Gastrocnemius medialis (tissue), 4 donors: ENCODE measurements at regions not wholly inside any gene's neighbourhood (a gene's known extent, or its start where the extent isn't known, plus 50 kb on each side); places are given as distances from the start of the nearest gene placed in this dataset.

Source experiments
- ATAC-seq, 2 donors: fragments of 150-250 bp; one replicate each; pipeline ENCODE4 v1.9.1; 2016
- DNase-seq, 2 donors: peaks; one replicate each; pipeline ENCODE4 v3.0.0-alpha.2; 2019
- H3K27ac ChIP-seq, 4 donors: fragments of 200-600 bp; sonication (generic); 1 replicate in 1 of 4; 2 replicates in 3 of 4; pipeline ENCODE4 v1.5.1; 2016 to 2018; ENCODE audit warnings: mild to moderate bottlenecking in 2 of 4, moderate library complexity in 1 of 4
- H3K27me3 ChIP-seq, 3 donors: fragments of 200-600 bp; sonication (generic) in 2 of 3; 1 replicate in 1 of 3; 2 replicates in 2 of 3; pipeline versions ENCODE4 v1.5.1 to v1.6.0; 2016 to 2019; ENCODE audit warnings: mild to moderate bottlenecking in 1 of 3, moderate library complexity in 1 of 3
- H3K36me3 ChIP-seq, 2 donors: fragments of 200-600 bp; sonication (generic) in 1 of 2; one replicate each; pipeline ENCODE4 v1.5.1; 2017 to 2018
- H3K4me1 ChIP-seq, 2 donors: fragments of 200-600 bp; sonication (generic) in 1 of 2; one replicate each; pipeline ENCODE4 v1.5.1; 2016 to 2017; ENCODE audit warnings: mild to moderate bottlenecking in 2 of 2
- H3K4me3 ChIP-seq, 4 donors: fragments of 200-600 bp; sonication (generic) in 3 of 4; 1 replicate in 1 of 4; 2 replicates in 3 of 4; pipeline ENCODE4 v1.5.1; 2016 to 2019; ENCODE audit warnings: mild to moderate bottlenecking in 2 of 4
- H3K9me3 ChIP-seq, 3 donors: fragments of 200-600 bp; sonication (generic) in 2 of 3; 1 replicate in 1 of 3; 2 replicates in 2 of 3; pipeline ENCODE4 v1.5.1; 2016 to 2019
- POLR2A ChIP-seq, 2 donors: fragments of 450-650 bp; IDR thresholded peaks; one replicate each; pipeline ENCODE4 v1.6.1; 2017; ENCODE audit warnings: antibody characterized with exemption in 2 of 2, mild to moderate bottlenecking in 2 of 2, moderate library complexity in 2 of 2
- in situ Hi-C, 4 donors: fragments of 200-750 bp; cut with MboI; loops; one replicate each; pipeline versions ENCODE4 v1.15.0 to v1.8.0; 2017; ENCODE audit warnings: low sequenced_read_pairs in 4 of 4
- intact Hi-C: fragments of 100-400 bp; cut with DNase I; formaldehyde crosslinking; loops from one replicate; pipeline ENCODE4 v1.15.1; 2023; ENCODE audit warnings: low total_unique reads
- TF ChIP-seq, protein P1 (sequence below), 5 experiments: fragments of 450-650 bp in 3 of 5; fragments of 200-600 bp in 2 of 5; sonication (generic) in 2 of 5; IDR thresholded peaks in 4 of 5; conservative IDR thresholded peaks in 1 of 5; 1 replicate in 4 of 5; 2 replicates in 1 of 5; pipeline ENCODE4 v1.5.1; 2016 to 2019; ENCODE audit warnings: antibody characterized with exemption in 5 of 5, mild to moderate bottlenecking in 3 of 5, moderate library complexity in 3 of 5

DNA sequence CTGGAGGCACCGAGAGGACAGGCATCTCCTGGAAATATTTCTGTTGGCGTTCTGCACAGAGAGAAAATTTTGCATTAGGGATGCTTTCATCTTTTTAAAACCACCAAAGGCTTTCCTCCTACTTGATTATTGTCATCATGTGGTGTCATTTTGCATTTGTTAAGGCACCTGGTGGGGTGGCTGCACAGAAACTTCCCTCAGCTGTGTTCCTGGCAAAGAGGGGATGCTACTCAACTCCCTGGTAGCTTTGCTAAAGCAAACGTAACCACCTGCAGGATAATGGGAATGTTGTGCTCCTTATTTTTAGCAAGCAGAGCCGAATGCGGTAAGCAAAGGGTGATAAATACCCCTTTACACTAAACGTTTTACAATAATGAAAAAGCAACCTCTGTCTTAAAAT is 229.8 kb downstream of the STIM2 start:
- Histone ChIP-seq H3K36me3 (no peaks in the 10 kb centered on the region), H3K27ac (no peak overlapping the region), H3K9me3 (no peaks in the 10 kb centered on the region), H3K4me1 (no peaks in the 10 kb centered on the region), H3K4me3 (no peak overlapping the region), H3K27me3 (peaks cover 6 to 17% (median 8%) of the 10 kb centered on the region in 3 donors)
- DNase-seq, result no peak
- ATAC-seq, result no peak
- intact Hi-C loops, result no loop called here
- in situ Hi-C loops, result no loop called here
- TF ChIP-seq, protein P1, sequence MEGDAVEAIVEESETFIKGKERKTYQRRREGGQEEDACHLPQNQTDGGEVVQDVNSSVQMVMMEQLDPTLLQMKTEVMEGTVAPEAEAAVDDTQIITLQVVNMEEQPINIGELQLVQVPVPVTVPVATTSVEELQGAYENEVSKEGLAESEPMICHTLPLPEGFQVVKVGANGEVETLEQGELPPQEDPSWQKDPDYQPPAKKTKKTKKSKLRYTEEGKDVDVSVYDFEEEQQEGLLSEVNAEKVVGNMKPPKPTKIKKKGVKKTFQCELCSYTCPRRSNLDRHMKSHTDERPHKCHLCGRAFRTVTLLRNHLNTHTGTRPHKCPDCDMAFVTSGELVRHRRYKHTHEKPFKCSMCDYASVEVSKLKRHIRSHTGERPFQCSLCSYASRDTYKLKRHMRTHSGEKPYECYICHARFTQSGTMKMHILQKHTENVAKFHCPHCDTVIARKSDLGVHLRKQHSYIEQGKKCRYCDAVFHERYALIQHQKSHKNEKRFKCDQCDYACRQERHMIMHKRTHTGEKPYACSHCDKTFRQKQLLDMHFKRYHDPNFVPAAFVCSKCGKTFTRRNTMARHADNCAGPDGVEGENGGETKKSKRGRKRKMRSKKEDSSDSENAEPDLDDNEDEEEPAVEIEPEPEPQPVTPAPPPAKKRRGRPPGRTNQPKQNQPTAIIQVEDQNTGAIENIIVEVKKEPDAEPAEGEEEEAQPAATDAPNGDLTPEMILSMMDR (IDR thresholded peaks at IDR 0.05 in 4 of 5, conservative IDR thresholded peaks at IDR 0.05 in 1 of 5), result no peak
- no peak for TF ChIP-seq POLR2A (IDR thresholded peaks at IDR 0.05)

DNA sequence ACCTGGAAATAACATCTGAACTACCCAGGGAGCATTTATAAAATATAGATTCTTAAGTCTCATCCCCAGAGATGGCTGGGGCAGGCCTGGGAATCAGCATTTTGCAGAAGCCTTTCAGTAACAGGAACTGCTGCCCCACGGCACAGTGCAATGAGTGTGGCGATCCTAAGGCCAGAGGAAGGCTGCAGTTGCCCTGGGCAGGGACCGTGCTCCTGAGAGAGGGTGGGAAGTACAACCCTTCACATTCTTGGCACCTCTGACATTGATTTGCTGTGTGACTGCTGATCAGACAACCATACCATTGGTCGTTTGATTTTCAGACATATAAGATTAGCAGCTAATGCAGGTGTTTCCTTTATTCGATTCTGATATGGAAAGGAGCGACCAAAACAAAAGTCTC is 233.6 kb downstream of the STIM2 start:
- no peak for DNase-seq
- in situ Hi-C loops, result no loop called here
- H3K4me1 ChIP-seq, result no peaks in the 10 kb centered on the region
- H3K4me3 ChIP-seq, result no peak overlapping the region
- no peak overlapping the region for H3K27ac ChIP-seq
- no peaks in the 10 kb centered on the region for H3K27me3 ChIP-seq
- ATAC-seq, result no peak
- TF ChIP-seq, protein P1 (IDR thresholded peaks at IDR 0.05 in 4 of 5, conservative IDR thresholded peaks at IDR 0.05 in 1 of 5), result no peak
- no peak for TF ChIP-seq POLR2A (IDR thresholded peaks at IDR 0.05)
- intact Hi-C loops, result no loop called here
- no peaks in the 10 kb centered on the region for H3K9me3 ChIP-seq
- H3K36me3 ChIP-seq, result no peaks in the 10 kb centered on the region

DNA sequence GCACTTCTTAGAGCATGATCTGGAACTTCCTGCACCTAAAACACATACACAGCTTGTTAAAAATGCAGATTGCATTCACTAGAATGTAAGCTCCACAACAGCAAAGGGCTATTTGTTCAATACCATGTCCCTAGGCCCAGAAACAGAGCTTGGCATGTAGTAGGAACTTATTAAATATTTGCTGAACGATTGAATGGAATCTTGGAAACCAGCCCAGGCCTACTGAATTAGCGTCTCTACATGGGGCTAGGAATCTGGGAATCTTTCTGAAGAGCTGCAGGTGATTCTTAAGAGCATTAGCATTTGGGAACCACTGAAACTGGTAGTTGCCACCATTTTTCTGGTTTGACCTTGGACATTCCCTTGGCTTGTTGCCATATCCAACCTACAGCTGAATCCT is 234.1 kb downstream of the STIM2 start:
- Histone ChIP-seq H3K9me3 (no peaks in the 10 kb centered on the region), H3K27me3 (no peaks in the 10 kb centered on the region), H3K36me3 (no peaks in the 10 kb centered on the region), H3K27ac (no peak overlapping the region), H3K4me3 (no peak overlapping the region), H3K4me1 (no peaks in the 10 kb centered on the region)
- DNase-seq (no peak), ATAC-seq (no peak)
- in situ Hi-C loops, result no loop called here
- intact Hi-C loops, result no loop called here
- TF ChIP-seq, protein P1 (IDR thresholded peaks at IDR 0.05 in 4 of 5, conservative IDR thresholded peaks at IDR 0.05 in 1 of 5), result no peak
- no peak for TF ChIP-seq POLR2A (IDR thresholded peaks at IDR 0.05)

DNA sequence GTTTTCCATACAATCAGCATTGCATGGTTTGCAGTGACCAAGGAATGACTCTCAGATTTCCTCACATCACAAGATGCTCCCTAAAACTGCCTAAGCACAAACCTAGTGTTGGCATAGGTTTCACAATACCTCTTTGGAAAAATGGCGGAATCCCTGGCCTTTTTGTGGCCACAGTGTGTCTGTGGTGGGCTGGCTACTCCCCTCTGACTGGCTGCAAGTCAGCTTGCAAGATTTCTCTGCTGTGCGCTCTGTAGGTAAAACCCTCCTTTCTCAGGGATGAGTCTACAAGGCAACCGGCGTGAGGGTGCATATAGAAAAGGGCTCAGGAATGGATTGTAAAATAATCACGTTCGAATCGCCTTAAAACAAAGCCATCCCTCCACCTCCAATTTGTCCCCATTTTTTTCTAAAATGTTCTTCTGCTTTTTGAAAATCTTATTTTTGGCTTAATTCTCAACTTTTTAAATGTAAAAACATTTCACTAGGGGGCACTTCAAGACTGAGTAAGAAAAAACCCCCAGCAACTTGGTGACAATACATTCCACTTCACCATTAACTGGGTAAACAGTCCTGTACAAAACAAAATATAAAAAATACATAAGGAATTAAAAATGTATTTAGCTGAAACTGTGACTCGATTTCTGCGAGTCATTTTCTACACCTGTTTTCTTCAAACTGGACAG is 235.6 kb downstream of the STIM2 start:
- ATAC-seq (no peak), DNase-seq (no peak)
- Histone ChIP-seq H3K36me3 (no peaks in the 10 kb centered on the region), H3K27me3 (no peaks in the 10 kb centered on the region), H3K9me3 (no peaks in the 10 kb centered on the region), H3K4me3 (no peak overlapping the region), H3K4me1 (no peaks in the 10 kb centered on the region), H3K27ac (no peak overlapping the region)
- intact Hi-C loops (no loop called here), in situ Hi-C loops (no loop called here)
- TF ChIP-seq POLR2A (IDR thresholded peaks at IDR 0.05), result no peak
- TF ChIP-seq, protein P1 (IDR thresholded peaks at IDR 0.05 in 4 of 5, conservative IDR thresholded peaks at IDR 0.05 in 1 of 5), result no peak

DNA sequence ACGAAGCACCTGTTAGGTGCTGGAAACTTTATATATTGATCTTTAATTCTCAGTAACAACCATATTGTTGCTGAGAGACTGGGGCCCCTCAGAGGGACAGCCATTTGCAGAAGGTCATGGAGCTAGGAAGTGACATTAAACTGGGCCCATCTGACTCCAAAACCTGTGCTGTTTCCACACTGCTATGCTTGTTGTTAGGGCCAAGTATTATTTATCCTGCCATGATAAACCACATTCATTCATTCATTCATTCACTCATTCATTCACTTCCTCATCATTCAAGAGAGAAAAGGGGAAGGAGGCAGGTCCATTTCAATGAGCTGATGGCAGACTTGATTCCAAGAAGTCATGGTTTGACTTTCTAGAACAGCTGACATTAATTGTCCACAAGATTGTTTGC is 237.4 kb downstream of the STIM2 start:
- in situ Hi-C loops, result no loop called here
- TF ChIP-seq, protein P1 (IDR thresholded peaks at IDR 0.05 in 4 of 5, conservative IDR thresholded peaks at IDR 0.05 in 1 of 5), result no peak
- no peak for TF ChIP-seq POLR2A (IDR thresholded peaks at IDR 0.05)
- no peaks in the 10 kb centered on the region for H3K4me1 ChIP-seq
- H3K27ac ChIP-seq, result no peak overlapping the region
- H3K27me3 ChIP-seq, result no peaks in the 10 kb centered on the region
- intact Hi-C loops, result no loop called here
- no peak for ATAC-seq
- H3K4me3 ChIP-seq, result no peak overlapping the region
- no peaks in the 10 kb centered on the region for H3K9me3 ChIP-seq
- DNase-seq, result no peak
- H3K36me3 ChIP-seq, result no peaks in the 10 kb centered on the region
